ENCODE measurements at regions not wholly inside any gene's neighbourhood (a gene's known extent, or its start where the extent isn't known, plus 50 kb on each side); places are given as distances from the start of the nearest gene placed in this dataset.

GRCh38 chr12:98341732-98342131 is 173.7 kb upstream of the TMPO start:
- H3K4me1 ChIP-seq (replicated peaks): no peaks in the 10 kb centered on the region
- no peaks in the 10 kb centered on the region for H3K36me3 ChIP-seq
- no peak for DNase-seq (ENCODE audit: low spot score)
- H3K27me3 ChIP-seq (replicated peaks; ENCODE audit: insufficient read depth): no peaks in the 10 kb centered on the region
- H3K27ac ChIP-seq: no peak overlapping the region
- WGBS: 66% methylated on average over 3 of the region's 3 CpGs
- H3K9me3 ChIP-seq: no peaks in the 10 kb centered on the region
- no peak overlapping the region for H3K4me3 ChIP-seq
- TF ChIP-seq CTCF (IDR thresholded peaks at IDR 0.05) (no peak), POLR2A (IDR thresholded peaks at IDR 0.05) (no peak), POLR2AphosphoS5 (IDR thresholded peaks at IDR 0.05) (no peak)
- intact Hi-C loops (cut with DNase I): no loop called here

GRCh38 chr12:98343002-98343567 is 172.3 kb upstream of the TMPO start:
- WGBS: 80% methylated on average over 4 of the region's 4 CpGs
- no peaks in the 10 kb centered on the region for H3K4me1 ChIP-seq (replicated peaks)
- H3K4me3 ChIP-seq: no peak overlapping the region
- intact Hi-C loops (cut with DNase I): no loop called here
- no peaks in the 10 kb centered on the region for H3K9me3 ChIP-seq
- H3K27ac ChIP-seq: no peak overlapping the region
- H3K27me3 ChIP-seq (replicated peaks; ENCODE audit: insufficient read depth): no peaks in the 10 kb centered on the region
- H3K36me3 ChIP-seq: no peaks in the 10 kb centered on the region
- no peak for DNase-seq (ENCODE audit: low spot score)
- TF ChIP-seq POLR2AphosphoS5 (IDR thresholded peaks at IDR 0.05) (no peak), POLR2A (IDR thresholded peaks at IDR 0.05) (no peak), CTCF (IDR thresholded peaks at IDR 0.05) (no peak)

- Histone ChIP-seq H3K36me3 (no peaks in the 10 kb centered on the region), H3K4me1 (replicated peaks) (no peaks in the 10 kb centered on the region), H3K27me3 (replicated peaks; ENCODE audit: insufficient read depth) (no peaks in the 10 kb centered on the region), H3K4me3 (no peak overlapping the region), H3K27ac (no peak overlapping the region), H3K9me3 (no peaks in the 10 kb centered on the region)
- intact Hi-C loops (cut with DNase I): no loop called here
- DNase-seq (ENCODE audit: low spot score): no peak
- TF ChIP-seq POLR2A (IDR thresholded peaks at IDR 0.05): no peak
- no peak for TF ChIP-seq CTCF (IDR thresholded peaks at IDR 0.05)
- no peak for TF ChIP-seq POLR2AphosphoS5 (IDR thresholded peaks at IDR 0.05)
- 35% methylated on average over 8 of the region's 8 CpGs for WGBS
Measured at GRCh38 chr12:98344046-98344930, 171.1 kb upstream of the TMPO start.

- WGBS: 79% methylated on average over 6 of the region's 6 CpGs
- intact Hi-C loops (cut with DNase I): no loop called here
Measured at GRCh38 chr12:98345308-98345876, 170.0 kb upstream of the TMPO start.

More at GRCh38 chr12:98345308-98345876, 170.0 kb upstream of the TMPO start:
- Histone ChIP-seq H3K4me1 (replicated peaks) (no peaks in the 10 kb centered on the region), H3K4me3 (no peak overlapping the region), H3K36me3 (no peaks in the 10 kb centered on the region), H3K9me3 (no peaks in the 10 kb centered on the region), H3K27ac (no peak overlapping the region), H3K27me3 (replicated peaks; ENCODE audit: insufficient read depth) (no peaks in the 10 kb centered on the region)
- TF ChIP-seq POLR2AphosphoS5 (IDR thresholded peaks at IDR 0.05) (no peak), CTCF (IDR thresholded peaks at IDR 0.05) (no peak), POLR2A (IDR thresholded peaks at IDR 0.05) (no peak)
- no peak for DNase-seq (ENCODE audit: low spot score)
